Stimulated activated CD4-positive, alpha-beta T cell treated with anti-CD3 and anti-CD28 coated beads, Interleukin-1b, Interleukin-23, amount 100 ng/mL, for 1 hour (primary cell): ENCODE measurements at regions not wholly inside any gene's neighbourhood (a gene's known extent, or its start where the extent isn't known, plus 50 kb on each side); places are given as distances from the start of the nearest gene placed in this dataset.

ENCODE experiments used
- DNase-seq, 2 donors: peaks; one replicate each; pipeline ENCODE4 v3.0.0-alpha.2; 2020; ENCODE audit warnings: low read depth in 2 of 2

- DNase-seq, result no peak
These were observed 58.4 kb downstream of the ARL4C start for GRCh38 chr2:234438305-234438977.

- DNase-seq, result no peak
These were observed 59.1 kb downstream of the ARL4C start for GRCh38 chr2:234437642-234438304.

GRCh38 chr2:234436482-234436837 is 60.4 kb downstream of the ARL4C start:
- DNase-seq, result no peak

- no peak for DNase-seq
These were observed 60.9 kb downstream of the ARL4C start for GRCh38 chr2:234435836-234436481.

- no peak for DNase-seq
These were observed 63.7 kb downstream of the ARL4C start for GRCh38 chr2:234433201-234433600.

GRCh38 chr2:234430871-234431270 is 66.0 kb downstream of the ARL4C start:
- DNase-seq, result no peak

GRCh38 chr2:234429265-234429664 is 67.6 kb downstream of the ARL4C start:
- DNase-seq, result no peak

- no peak for DNase-seq
These were observed 69.5 kb downstream of the ARL4C start for GRCh38 chr2:234427081-234428061.

- DNase-seq, result no peak
These were observed 70.3 kb downstream of the ARL4C start for GRCh38 chr2:234426616-234427015.

GRCh38 chr2:234425639-234426603 is 71.0 kb downstream of the ARL4C start:
- DNase-seq, result peak in 1 of 2 donors; percentile 62

- DNase-seq, result no peak
These were observed 73.0 kb downstream of the ARL4C start for GRCh38 chr2:234423884-234424283.

- DNase-seq, result peak in 1 of 2 donors; percentile 27
These were observed 73.9 kb downstream of the ARL4C start for GRCh38 chr2:234422981-234423431.

GRCh38 chr2:234422273-234422732 is 74.6 kb downstream of the ARL4C start:
- no peak for DNase-seq

GRCh38 chr2:234420408-234420807 is 76.5 kb downstream of the ARL4C start:
- no peak for DNase-seq

GRCh38 chr2:234419726-234420125 is 77.2 kb downstream of the ARL4C start:
- no peak for DNase-seq

GRCh38 chr2:234415706-234416105 is 81.2 kb downstream of the ARL4C start:
- no peak for DNase-seq

- DNase-seq, result no peak
These were observed 82.3 kb downstream of the ARL4C start for GRCh38 chr2:234414596-234414995.

GRCh38 chr2:234412726-234413125 is 84.2 kb downstream of the ARL4C start:
- no peak for DNase-seq

GRCh38 chr2:234411793-234412192 is 85.1 kb downstream of the ARL4C start:
- DNase-seq, result no peak

GRCh38 chr2:234410526-234410925 is 86.4 kb downstream of the ARL4C start:
- no peak for DNase-seq

GRCh38 chr2:234409590-234409989 is 87.3 kb downstream of the ARL4C start:
- no peak for DNase-seq
